Cardiac fibroblast (primary cell): ENCODE measurements at regions not wholly inside any gene's neighbourhood (a gene's known extent, or its start where the extent isn't known, plus 50 kb on each side); places are given as distances from the start of the nearest gene placed in this dataset.

Source experiments
- DNase-seq, 2 donors: peaks; one replicate each; pipeline versions ENCODE4 v3.0.0 to v3.0.0-alpha.2; 2010; ENCODE audit warnings: low read depth in 2 of 2
- H3K4me3 ChIP-seq, 2 donors: replicated peaks in 1 of 2; 1 replicate in 1 of 2; 2 replicates in 1 of 2; pipeline ENCODE4 v1.5.1; 2011; ENCODE audit warnings: low read depth in 2 of 2, low read length in 2 of 2, mild to moderate bottlenecking in 2 of 2, moderate library complexity in 1 of 2
- TF ChIP-seq, protein P1 (sequence below): IDR thresholded peaks from one replicate; pipeline ENCODE4 v1.5.1; 2011; ENCODE audit warnings: low read depth, mild to moderate bottlenecking, low read length, inconsistent platforms

DNA sequence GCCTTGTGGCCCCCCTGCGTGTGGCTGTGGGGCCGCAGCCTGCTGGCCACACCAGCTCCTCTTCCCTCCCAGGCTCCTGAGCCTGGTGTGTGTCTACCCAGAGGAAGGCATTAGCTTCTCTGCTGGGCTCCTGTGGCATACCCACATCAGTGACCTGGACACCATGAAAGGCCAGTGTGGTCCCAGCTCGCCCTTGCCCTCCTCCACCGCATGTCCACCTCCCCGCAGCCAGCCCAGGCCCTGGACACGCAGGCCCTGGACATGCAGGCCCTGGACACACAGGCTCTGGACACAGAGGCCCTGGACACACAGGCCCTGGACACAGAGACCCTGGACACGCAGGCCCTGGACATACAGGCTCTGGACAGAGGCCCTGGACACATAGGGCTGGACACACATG lies 153.4 kb upstream of the PPP1R26 start:
- TF ChIP-seq, protein P1, sequence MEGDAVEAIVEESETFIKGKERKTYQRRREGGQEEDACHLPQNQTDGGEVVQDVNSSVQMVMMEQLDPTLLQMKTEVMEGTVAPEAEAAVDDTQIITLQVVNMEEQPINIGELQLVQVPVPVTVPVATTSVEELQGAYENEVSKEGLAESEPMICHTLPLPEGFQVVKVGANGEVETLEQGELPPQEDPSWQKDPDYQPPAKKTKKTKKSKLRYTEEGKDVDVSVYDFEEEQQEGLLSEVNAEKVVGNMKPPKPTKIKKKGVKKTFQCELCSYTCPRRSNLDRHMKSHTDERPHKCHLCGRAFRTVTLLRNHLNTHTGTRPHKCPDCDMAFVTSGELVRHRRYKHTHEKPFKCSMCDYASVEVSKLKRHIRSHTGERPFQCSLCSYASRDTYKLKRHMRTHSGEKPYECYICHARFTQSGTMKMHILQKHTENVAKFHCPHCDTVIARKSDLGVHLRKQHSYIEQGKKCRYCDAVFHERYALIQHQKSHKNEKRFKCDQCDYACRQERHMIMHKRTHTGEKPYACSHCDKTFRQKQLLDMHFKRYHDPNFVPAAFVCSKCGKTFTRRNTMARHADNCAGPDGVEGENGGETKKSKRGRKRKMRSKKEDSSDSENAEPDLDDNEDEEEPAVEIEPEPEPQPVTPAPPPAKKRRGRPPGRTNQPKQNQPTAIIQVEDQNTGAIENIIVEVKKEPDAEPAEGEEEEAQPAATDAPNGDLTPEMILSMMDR, result no peak
- H3K4me3 ChIP-seq, result no peak overlapping the region
- DNase-seq, result no peak

DNA sequence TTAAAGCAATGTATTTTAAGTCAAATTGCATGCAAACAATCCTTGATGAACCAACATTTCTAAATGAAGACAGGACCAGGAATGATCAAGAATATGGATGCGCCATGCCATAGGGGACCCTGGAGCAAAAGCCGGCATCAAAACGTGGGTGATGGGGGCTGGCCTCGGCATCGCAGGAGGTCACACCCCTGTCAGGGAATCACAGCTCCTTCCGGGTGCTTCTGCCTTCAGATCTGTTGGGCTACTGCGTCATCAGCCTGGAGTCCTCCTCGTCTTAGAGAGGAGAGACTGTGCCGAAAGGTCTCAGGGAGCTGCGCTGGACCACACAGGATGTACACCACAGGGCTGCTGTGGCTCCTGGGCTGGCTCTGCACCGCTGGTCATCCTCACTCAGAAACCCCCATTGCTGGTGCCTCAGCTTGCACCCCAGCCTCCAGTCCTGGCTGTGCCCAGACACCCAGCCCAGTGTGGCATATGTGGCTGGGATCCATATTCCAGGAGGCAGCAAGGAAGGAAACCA lies 152.9 kb upstream of the PPP1R26 start:
- TF ChIP-seq, protein P1, result no peak
- no peak for DNase-seq

DNA sequence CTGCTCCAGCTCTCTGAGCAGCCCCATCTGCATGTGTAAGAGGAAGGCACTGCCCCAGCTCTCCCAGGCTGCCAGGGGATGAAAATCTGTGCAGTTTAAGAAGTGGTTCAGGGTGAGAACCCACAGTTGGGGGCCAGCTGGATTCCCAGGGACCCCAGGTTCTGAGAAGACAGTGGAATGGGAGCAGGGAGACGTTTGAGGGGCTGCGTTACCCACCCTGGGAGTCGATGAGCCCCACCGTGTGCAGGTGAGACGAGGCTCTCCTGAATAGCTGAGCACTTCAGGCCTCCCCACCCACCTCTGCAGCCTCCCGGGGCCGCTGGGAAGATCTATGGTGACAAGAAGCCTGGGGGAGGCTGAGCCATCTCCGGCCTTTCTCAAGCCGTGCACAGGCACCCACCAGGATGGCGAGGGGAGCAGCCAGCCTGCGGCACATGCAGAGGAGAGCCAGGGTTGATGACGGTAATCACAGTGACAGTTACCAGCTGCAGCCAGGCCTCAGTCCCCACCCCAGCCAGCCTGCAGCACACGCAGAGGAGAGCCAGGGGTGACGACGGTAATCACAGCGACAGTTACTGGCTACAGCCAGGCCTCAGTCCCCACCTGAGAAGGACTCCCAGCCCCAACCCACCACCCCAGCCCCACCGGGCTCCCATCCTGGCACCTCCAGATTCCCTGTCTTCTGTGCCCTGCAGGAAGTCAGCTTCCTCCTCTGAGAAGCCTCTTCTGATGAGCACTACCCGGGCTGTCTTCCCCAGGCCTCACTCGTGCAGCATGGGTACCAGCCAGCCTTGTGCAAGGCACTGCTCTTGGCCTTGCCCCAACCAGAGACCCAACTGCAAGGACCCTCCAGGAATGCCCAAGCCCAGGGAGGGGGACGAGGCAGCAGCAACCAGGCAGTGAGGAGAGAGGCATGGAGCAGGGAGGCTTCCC lies 150.8 kb upstream of the PPP1R26 start:
- H3K4me3 ChIP-seq, result no peak overlapping the region
- DNase-seq, result no peak
- TF ChIP-seq, protein P1, result no peak

More for the DNA sequence above, 152.9 kb upstream of the PPP1R26 start:
- H3K4me3 ChIP-seq, result no peak overlapping the region

DNA sequence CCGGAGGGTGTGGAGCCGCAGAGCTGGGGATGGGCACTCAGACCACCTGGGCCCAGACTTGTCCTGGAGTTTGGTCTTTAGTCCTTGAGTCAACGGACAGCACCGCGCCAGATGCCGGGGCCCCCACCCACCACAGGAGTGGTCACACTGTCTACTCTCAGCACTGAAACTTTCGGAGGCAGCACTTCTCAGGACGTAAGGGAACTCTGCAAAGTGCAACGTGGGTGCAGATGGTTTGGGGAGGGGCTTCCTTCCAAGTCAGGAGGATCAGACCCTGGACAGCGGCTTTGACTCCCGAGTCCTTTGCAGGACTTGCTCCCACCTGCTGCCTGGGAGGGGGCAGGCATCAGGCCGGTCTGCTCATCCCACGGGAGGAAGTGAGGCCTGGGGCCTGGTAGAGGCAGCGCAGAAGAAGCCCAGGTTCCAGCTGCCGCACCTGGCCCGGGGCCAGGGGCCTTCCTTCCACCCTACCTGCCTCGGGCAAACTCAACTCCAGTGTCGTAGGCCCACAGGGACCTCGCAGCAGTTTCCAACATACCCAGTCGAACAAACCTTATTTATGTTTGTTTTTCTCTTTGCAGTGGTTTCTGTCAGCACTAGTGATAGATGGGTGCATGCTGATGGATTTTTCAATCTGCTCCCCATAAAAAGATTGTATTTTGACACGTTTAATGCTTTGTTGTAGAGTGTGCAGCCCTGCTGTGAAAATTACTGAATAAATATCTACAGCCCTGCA lies 149.8 kb upstream of the PPP1R26 start:
- TF ChIP-seq, protein P1, result no peak
- H3K4me3 ChIP-seq, result no peak overlapping the region
- DNase-seq, result no peak

DNA sequence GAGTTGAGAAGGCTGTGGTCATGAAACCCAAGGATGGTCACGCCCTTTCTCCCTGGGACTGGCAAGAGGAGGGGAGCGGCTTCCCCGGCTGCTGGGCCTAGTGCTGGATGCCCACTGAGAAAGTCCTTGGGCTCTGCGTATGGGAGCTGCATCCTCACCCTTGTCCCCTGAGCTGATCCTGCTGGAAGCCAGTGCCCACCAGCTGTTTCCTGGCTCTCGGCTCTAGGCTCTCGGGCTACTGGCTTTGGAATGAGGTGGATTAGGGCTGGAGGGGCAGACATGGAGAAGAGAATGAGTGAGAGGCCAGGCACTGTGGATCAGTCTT lies 149.3 kb upstream of the PPP1R26 start:
- TF ChIP-seq, protein P1, result no peak
- H3K4me3 ChIP-seq, result no peak overlapping the region
- no peak for DNase-seq

DNA sequence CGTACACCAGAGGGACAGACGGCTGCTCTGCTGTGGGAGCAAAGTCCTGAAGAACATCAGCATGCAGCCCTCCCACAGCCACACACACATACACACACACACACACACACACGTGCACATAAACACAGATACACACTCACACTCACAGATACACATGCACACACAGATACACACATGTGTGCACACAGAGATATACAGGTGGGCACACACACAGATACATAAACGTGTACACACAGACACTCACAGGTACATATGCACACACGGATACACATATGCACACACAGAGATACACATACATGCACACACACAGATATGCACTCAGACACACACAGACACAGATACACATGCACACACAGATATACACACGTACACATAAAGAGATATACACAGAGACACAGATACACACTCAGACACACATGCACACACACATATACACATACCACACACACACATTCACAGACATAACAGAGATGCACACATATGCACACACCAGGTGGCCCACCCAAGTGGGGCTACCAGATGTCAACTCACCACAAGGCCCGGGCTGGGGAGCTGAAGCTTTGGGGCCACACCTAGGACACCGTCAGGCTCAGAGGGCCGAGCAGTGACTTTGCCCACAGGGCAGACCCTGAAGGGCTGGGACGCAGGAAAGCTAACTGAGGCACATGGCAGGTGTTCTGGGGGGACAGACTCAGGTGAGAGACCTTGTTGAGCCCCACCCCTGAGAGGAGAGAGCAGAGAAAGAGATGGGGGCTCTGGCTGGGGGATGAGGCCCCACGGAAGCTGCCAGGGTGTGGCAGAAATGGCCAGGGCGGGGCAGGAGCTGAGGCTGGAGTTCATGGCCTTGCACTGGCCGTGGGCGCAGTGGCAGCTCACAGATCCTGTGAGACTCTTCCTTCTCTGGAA lies 148.6 kb upstream of the PPP1R26 start:
- TF ChIP-seq, protein P1, result no peak
- H3K4me3 ChIP-seq, result no peak overlapping the region

More for the DNA sequence above, 148.6 kb upstream of the PPP1R26 start:
- no peak for DNase-seq
